ENCODE measurements at regions not wholly inside any gene's neighbourhood (a gene's known extent, or its start where the extent isn't known, plus 50 kb on each side); places are given as distances from the start of the nearest gene placed in this dataset.

GRCh38 chr4:11732155-11732554 is 303.5 kb upstream of the HS3ST1 start:
- ATAC-seq (ENCODE audit: low read depth) (no peak), DNase-seq (no peak)
- no peak overlapping the region for H3K4ac ChIP-seq (ENCODE audit: low read depth, low read length)
- intact Hi-C loops (cut with micrococcal nuclease) (no loop called here), in situ Hi-C loops (cut with MboI; ENCODE audit: low sequenced_read_pairs) (no loop called here), dilution Hi-C loops (cut with HindIII; ENCODE audit: low sequenced_read_pairs, unreplicated experiment) (no loop called here)
- H3K18ac ChIP-seq (ENCODE audit: low read depth, low read length) = no peak overlapping the region
- H3K56ac ChIP-seq (ENCODE audit: extremely low read depth, insufficient read depth, low read length) = no peak overlapping the region
- H2AK9ac ChIP-seq (replicated peaks; ENCODE audit: low read depth, low read length, poor library complexity) = no peak overlapping the region
- BruUV-seq (replicated peaks) = no TSS peak
- no peak overlapping the region for H2BK20ac ChIP-seq (ENCODE audit: low read depth, low read length)
- no peak overlapping the region for H3K23ac ChIP-seq (ENCODE audit: low read depth, low read length)
- H2AK5ac ChIP-seq (ENCODE audit: low read depth, low read length) = no peak overlapping the region
- H3K4me2 ChIP-seq (ENCODE audit: low read depth, low read length) = no peak overlapping the region
- H4K8ac ChIP-seq (ENCODE audit: low read depth in 2 of 2, low read length in 2 of 2) = no peak overlapping the region
- POLR2A ChIA-PET (ENCODE audit: unreplicated experiment) = no interaction called here
- no peak overlapping the region for H3K14ac ChIP-seq (replicated peaks; ENCODE audit: low read depth, low read length)
- no peaks in the 10 kb centered on the region for H3K79me1 ChIP-seq (ENCODE audit: low read depth in 1 of 2, low read length in 2 of 2)
- no peak overlapping the region for H3K9ac ChIP-seq (ENCODE audit: low read depth, low read length)
- H3K9me3 ChIP-seq (ENCODE audit: control insufficient read depth, insufficient read depth, low read length) = no peaks in the 10 kb centered on the region
- no peak overlapping the region for H4K91ac ChIP-seq (ENCODE audit: insufficient read depth, low read depth, low read length)
- H3K4me1 ChIP-seq (ENCODE audit: control insufficient read depth, insufficient read depth, low read length) = no peaks in the 10 kb centered on the region
- TF ChIP-seq POLR2A (IDR thresholded peaks at IDR 0.05; ENCODE audit: low read depth, low read length) (no peak), CEBPB (IDR thresholded peaks at IDR 0.05; ENCODE audit: low read depth, low read length) (no peak), RFX5 (IDR thresholded peaks at IDR 0.05; ENCODE audit: low read depth, low read length) (no peak), SMC3 (IDR thresholded peaks at IDR 0.05; ENCODE audit: low read depth, low read length) (no peak), FOS (IDR thresholded peaks at IDR 0.05; ENCODE audit: low read depth, low read length) (no peak)
- WGBS, 2 experiments (ENCODE audit: extremely low coverage in 2 of 2, insufficient read length in 1 of 2) = 75% methylated on average over 2 of the region's 4 CpGs; no CpG with 5 or more reads in 1 of the 2 experiments
- H2BK15ac ChIP-seq (ENCODE audit: low read depth, low read length) = no peak overlapping the region
- no peaks in the 10 kb centered on the region for H3K27me3 ChIP-seq (ENCODE audit: control insufficient read depth, insufficient read depth, low read length)
- no peak overlapping the region for H4K5ac ChIP-seq (ENCODE audit: low read depth, low read length)
- no peak overlapping the region for H3K4me3 ChIP-seq (ENCODE audit: insufficient read depth, low read depth, low read length)
- no peak overlapping the region for H2BK5ac ChIP-seq (ENCODE audit: low read depth, low read length, poor library complexity, severe bottlenecking)
- H3K27ac ChIP-seq (ENCODE audit: insufficient read depth, low read length) = no peak overlapping the region
- no peaks in the 10 kb centered on the region for H3K36me3 ChIP-seq (ENCODE audit: control insufficient read depth, insufficient read depth, low read length)
- H3K9me1 ChIP-seq (ENCODE audit: insufficient read depth, low read length) = no peaks in the 10 kb centered on the region
- H2AFZ ChIP-seq (replicated peaks; ENCODE audit: low read length, poor library complexity) = no peak overlapping the region
- H4K20me1 ChIP-seq (ENCODE audit: insufficient read depth, low read length) = no peaks in the 10 kb centered on the region
- CTCF ChIA-PET = no interaction called here
- H2BK120ac ChIP-seq (ENCODE audit: low read depth, low read length) = no peak overlapping the region
